Osteoblast (primary cell): ENCODE measurements at regions not wholly inside any gene's neighbourhood (a gene's known extent, or its start where the extent isn't known, plus 50 kb on each side); places are given as distances from the start of the nearest gene placed in this dataset.

Source experiments
- DNase-seq: peaks from one replicate; pipeline ENCODE4 v3.0.0; 2011; ENCODE audit warnings: low spot score, mixed read lengths; ENCODE audit not compliant: insufficient read length; ENCODE audit errors: missing footprints
- H2AFZ ChIP-seq: 2 replicates; pipeline ENCODE4 v1.6.0; 2011; ENCODE audit warnings: mild to moderate bottlenecking, low read length
- H3K27ac ChIP-seq: 2 replicates; pipeline ENCODE4 v1.5.1; 2011; ENCODE audit warnings: mild to moderate bottlenecking, low read depth, low read length, moderate library complexity
- H3K27me3 ChIP-seq: 2 replicates; pipeline ENCODE4 v1.6.0; 2012; ENCODE audit warnings: mild to moderate bottlenecking, control low read depth, inconsistent platforms, low read length, moderate library complexity; ENCODE audit not compliant: insufficient read depth
- H3K36me3 ChIP-seq: 2 replicates; pipeline ENCODE4 v1.5.1; 2011; ENCODE audit warnings: mild to moderate bottlenecking, low read length, control low read depth, moderate library complexity; ENCODE audit not compliant: insufficient read depth
- H3K4me1 ChIP-seq: 2 replicates; pipeline ENCODE4 v1.5.1; 2011; ENCODE audit warnings: mild to moderate bottlenecking, low read length, control low read depth, moderate library complexity; ENCODE audit not compliant: insufficient read depth
- H3K4me2 ChIP-seq: 2 replicates; pipeline ENCODE4 v1.6.0; 2011; ENCODE audit warnings: mild to moderate bottlenecking, low read length; ENCODE audit not compliant: insufficient read depth
- H3K4me3 ChIP-seq: fragments of 200-600 bp; sonication (generic); 3 replicates; pipeline ENCODE4 v1.5.1; 2012; ENCODE audit warnings: mild to moderate bottlenecking, low read length, inconsistent platforms; ENCODE audit not compliant: insufficient read depth
- H3K79me2 ChIP-seq: 2 replicates; pipeline ENCODE4 v1.6.0; 2012; ENCODE audit warnings: mild to moderate bottlenecking, low read length, control low read depth, inconsistent platforms; ENCODE audit not compliant: insufficient read depth
- H3K9me3 ChIP-seq: 2 replicates; pipeline ENCODE4 v1.5.1; 2011; ENCODE audit warnings: low read depth, low read length, control low read depth
- H4K20me1 ChIP-seq: 2 replicates; pipeline ENCODE4 v1.6.0; 2012; ENCODE audit warnings: mild to moderate bottlenecking, low read length, control low read depth; ENCODE audit not compliant: insufficient read depth
- TF ChIP-seq, protein P1 (sequence below): IDR thresholded peaks from 2 replicates; pipeline ENCODE4 v1.5.1; 2011; ENCODE audit warnings: mild to moderate bottlenecking, low read depth, low read length, moderate library complexity; ENCODE audit errors: extremely low read depth

GRCh38 chr14:84181072-84181471, 1348.9 kb upstream of the FLRT2 start:
- H3K27ac ChIP-seq: no peak overlapping the region
- H3K27me3 ChIP-seq: no peaks in the 10 kb centered on the region

GRCh38 chr14:84195514-84195913, 1334.4 kb upstream of the FLRT2 start:
- Histone ChIP-seq H4K20me1 (no peaks in the 10 kb centered on the region), H3K79me2 (no peaks in the 10 kb centered on the region), H3K27ac (no peak overlapping the region), H3K36me3 (no peaks in the 10 kb centered on the region), H3K9me3 (no peaks in the 10 kb centered on the region), H3K4me3 (no peak overlapping the region), H2AFZ (no peak overlapping the region), H3K27me3 (no peaks in the 10 kb centered on the region), H3K4me1 (no peaks in the 10 kb centered on the region), H3K4me2 (no peak overlapping the region)
- TF ChIP-seq, protein P1, sequence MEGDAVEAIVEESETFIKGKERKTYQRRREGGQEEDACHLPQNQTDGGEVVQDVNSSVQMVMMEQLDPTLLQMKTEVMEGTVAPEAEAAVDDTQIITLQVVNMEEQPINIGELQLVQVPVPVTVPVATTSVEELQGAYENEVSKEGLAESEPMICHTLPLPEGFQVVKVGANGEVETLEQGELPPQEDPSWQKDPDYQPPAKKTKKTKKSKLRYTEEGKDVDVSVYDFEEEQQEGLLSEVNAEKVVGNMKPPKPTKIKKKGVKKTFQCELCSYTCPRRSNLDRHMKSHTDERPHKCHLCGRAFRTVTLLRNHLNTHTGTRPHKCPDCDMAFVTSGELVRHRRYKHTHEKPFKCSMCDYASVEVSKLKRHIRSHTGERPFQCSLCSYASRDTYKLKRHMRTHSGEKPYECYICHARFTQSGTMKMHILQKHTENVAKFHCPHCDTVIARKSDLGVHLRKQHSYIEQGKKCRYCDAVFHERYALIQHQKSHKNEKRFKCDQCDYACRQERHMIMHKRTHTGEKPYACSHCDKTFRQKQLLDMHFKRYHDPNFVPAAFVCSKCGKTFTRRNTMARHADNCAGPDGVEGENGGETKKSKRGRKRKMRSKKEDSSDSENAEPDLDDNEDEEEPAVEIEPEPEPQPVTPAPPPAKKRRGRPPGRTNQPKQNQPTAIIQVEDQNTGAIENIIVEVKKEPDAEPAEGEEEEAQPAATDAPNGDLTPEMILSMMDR: no peak
- DNase-seq: no peak

More at GRCh38 chr14:84181072-84181471, 1348.9 kb upstream of the FLRT2 start:
- no peak for DNase-seq
- H3K9me3 ChIP-seq: no peaks in the 10 kb centered on the region
- no peak overlapping the region for H3K4me3 ChIP-seq
- no peaks in the 10 kb centered on the region for H3K4me1 ChIP-seq
- no peaks in the 10 kb centered on the region for H4K20me1 ChIP-seq
- no peaks in the 10 kb centered on the region for H3K79me2 ChIP-seq
- H3K4me2 ChIP-seq: no peak overlapping the region
- H2AFZ ChIP-seq: no peak overlapping the region
- TF ChIP-seq, protein P1: no peak
- no peaks in the 10 kb centered on the region for H3K36me3 ChIP-seq

- H3K9me3 ChIP-seq: no peaks in the 10 kb centered on the region
- no peaks in the 10 kb centered on the region for H3K27me3 ChIP-seq
- H3K36me3 ChIP-seq: no peaks in the 10 kb centered on the region
- no peaks in the 10 kb centered on the region for H4K20me1 ChIP-seq
- no peaks in the 10 kb centered on the region for H3K4me1 ChIP-seq
- DNase-seq: no peak
- H3K27ac ChIP-seq: no peak overlapping the region
- TF ChIP-seq, protein P1: no peak
- H2AFZ ChIP-seq: no peak overlapping the region
- H3K4me3 ChIP-seq: no peak overlapping the region
- H3K79me2 ChIP-seq: no peaks in the 10 kb centered on the region
- H3K4me2 ChIP-seq: no peak overlapping the region
Measured at GRCh38 chr14:84197704-84198103, 1332.2 kb upstream of the FLRT2 start.

DNA sequence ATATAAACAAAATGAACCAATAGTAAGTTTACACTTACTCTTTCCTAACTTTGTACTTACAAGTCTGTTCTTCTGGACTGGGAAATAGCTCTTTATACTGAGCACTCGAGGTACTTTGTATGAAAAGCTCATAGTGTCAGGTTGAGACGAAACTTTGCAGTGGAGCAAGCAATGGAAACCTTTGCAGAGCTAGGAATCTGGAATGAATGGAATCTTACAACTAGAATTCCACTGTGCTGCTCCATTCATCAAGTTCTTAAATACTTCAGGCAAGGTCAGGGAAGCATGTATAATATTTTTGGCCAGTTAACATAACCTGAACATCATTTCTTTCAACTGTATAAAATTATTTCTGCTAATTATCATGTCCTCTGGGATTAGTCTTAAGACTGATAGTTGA, 1327.5 kb upstream of the FLRT2 start:
- H4K20me1 ChIP-seq: no peaks in the 10 kb centered on the region
- H3K27me3 ChIP-seq: no peaks in the 10 kb centered on the region
- TF ChIP-seq, protein P1: no peak
- no peak overlapping the region for H3K4me2 ChIP-seq
- H3K9me3 ChIP-seq: no peaks in the 10 kb centered on the region
- no peak overlapping the region for H3K4me3 ChIP-seq
- no peak for DNase-seq
- H2AFZ ChIP-seq: no peak overlapping the region
- H3K4me1 ChIP-seq: no peaks in the 10 kb centered on the region
- no peaks in the 10 kb centered on the region for H3K36me3 ChIP-seq
- H3K79me2 ChIP-seq: no peaks in the 10 kb centered on the region
- H3K27ac ChIP-seq: no peak overlapping the region
